ENCODE measurements at regions not wholly inside any gene's neighbourhood (a gene's known extent, or its start where the extent isn't known, plus 50 kb on each side); places are given as distances from the start of the nearest gene placed in this dataset.

- CTCF ChIA-PET, result no interaction called here
- Histone ChIP-seq H3K4me1 (ENCODE audit: insufficient read depth, low read length, poor library complexity, severe bottlenecking) (no peaks in the 10 kb centered on the region), H3K4me3 (ENCODE audit: low read depth, low read length, poor library complexity, severe bottlenecking) (no peak overlapping the region), H3K27ac (ENCODE audit: low read depth, low read length, poor library complexity, severe bottlenecking) (no peak overlapping the region), H3K9me3 (ENCODE audit: low read depth, low read length, poor library complexity, severe bottlenecking) (no peaks in the 10 kb centered on the region), H3K36me3 (ENCODE audit: insufficient read depth, low read length, poor library complexity, severe bottlenecking) (no peaks in the 10 kb centered on the region), H3K27me3 (replicated peaks; ENCODE audit: insufficient read depth, low read depth, low read length, poor library complexity) (no peaks in the 10 kb centered on the region)
- DNase-seq (ENCODE audit: low spot score), result peak; percentile 15
- TF ChIP-seq CTCF (conservative IDR thresholded peaks at IDR 0.05; ENCODE audit: low read depth, low read length) (no peak), EZH2 (IDR thresholded peaks at IDR 0.05; ENCODE audit: borderline replicate concordance, low read depth, low read length, poor library complexity, severe bottlenecking) (no peak)
- intact Hi-C loops (cut with micrococcal nuclease; ENCODE audit: unreplicated experiment), result no loop called here
- POLR2A ChIA-PET (ENCODE audit: low non-redundant PET), result interaction anchor here (0.6 kb wide), 2 partner anchors 8 to 372 kb away, joined by 3 to 11 read pairs; no protein-coding TSS in a partner anchor
- BruUV-seq (replicated peaks), result no TSS peak
Measured at GRCh38 chr9:88303721-88304451, 84.4 kb upstream of the SPIN1 start.

- Histone ChIP-seq H3K27ac (ENCODE audit: low read depth, low read length, poor library complexity, severe bottlenecking) (no peak overlapping the region), H3K4me3 (ENCODE audit: low read depth, low read length, poor library complexity, severe bottlenecking) (no peak overlapping the region), H3K4me1 (ENCODE audit: insufficient read depth, low read length, poor library complexity, severe bottlenecking) (no peaks in the 10 kb centered on the region), H3K9me3 (ENCODE audit: low read depth, low read length, poor library complexity, severe bottlenecking) (no peaks in the 10 kb centered on the region), H3K36me3 (ENCODE audit: insufficient read depth, low read length, poor library complexity, severe bottlenecking) (no peaks in the 10 kb centered on the region), H3K27me3 (replicated peaks; ENCODE audit: insufficient read depth, low read depth, low read length, poor library complexity) (no peaks in the 10 kb centered on the region)
- intact Hi-C loops (cut with micrococcal nuclease; ENCODE audit: unreplicated experiment), result no loop called here
- TF ChIP-seq CTCF (conservative IDR thresholded peaks at IDR 0.05; ENCODE audit: low read depth, low read length), result no peak
- TF ChIP-seq EZH2 (IDR thresholded peaks at IDR 0.05; ENCODE audit: borderline replicate concordance, low read depth, low read length, poor library complexity, severe bottlenecking), result no peak
- DNase-seq (ENCODE audit: low spot score), result no peak
- BruUV-seq (replicated peaks), result no TSS peak
- ChIA-PET CTCF (no interaction called here), POLR2A (ENCODE audit: low non-redundant PET) (no interaction called here)
Measured at GRCh38 chr9:88302579-88303324, 85.5 kb upstream of the SPIN1 start.

GRCh38 chr9:88300556-88300955 is 87.7 kb upstream of the SPIN1 start:
- Histone ChIP-seq H3K36me3 (ENCODE audit: insufficient read depth, low read length, poor library complexity, severe bottlenecking) (no peaks in the 10 kb centered on the region), H3K9me3 (ENCODE audit: low read depth, low read length, poor library complexity, severe bottlenecking) (no peaks in the 10 kb centered on the region), H3K4me1 (ENCODE audit: insufficient read depth, low read length, poor library complexity, severe bottlenecking) (no peaks in the 10 kb centered on the region), H3K4me3 (ENCODE audit: low read depth, low read length, poor library complexity, severe bottlenecking) (no peak overlapping the region), H3K27ac (ENCODE audit: low read depth, low read length, poor library complexity, severe bottlenecking) (no peak overlapping the region), H3K27me3 (replicated peaks; ENCODE audit: insufficient read depth, low read depth, low read length, poor library complexity) (no peaks in the 10 kb centered on the region)
- no TSS peak for BruUV-seq (replicated peaks)
- intact Hi-C loops (cut with micrococcal nuclease; ENCODE audit: unreplicated experiment), result no loop called here
- ChIA-PET CTCF (no interaction called here), POLR2A (ENCODE audit: low non-redundant PET) (no interaction called here)
- DNase-seq (ENCODE audit: low spot score), result no peak
- TF ChIP-seq EZH2 (IDR thresholded peaks at IDR 0.05; ENCODE audit: borderline replicate concordance, low read depth, low read length, poor library complexity, severe bottlenecking), result no peak
- TF ChIP-seq CTCF (conservative IDR thresholded peaks at IDR 0.05; ENCODE audit: low read depth, low read length), result no peak
